Activated naive CD4-positive, alpha-beta T cell treated with anti-CD3 and anti-CD28 coated beads, Interleukin-2, amount 50 U/mL, for 72 hours (primary cell): ENCODE measurements at regions not wholly inside any gene's neighbourhood (a gene's known extent, or its start where the extent isn't known, plus 50 kb on each side); places are given as distances from the start of the nearest gene placed in this dataset.

Source experiments
- ATAC-seq, 2 donors: fragments of 150-1000 bp; cut with Tn5 transposase; 2 replicates each; pipeline ENCODE4 v1.10.0; 2021; ENCODE audit warnings: mild to moderate bottlenecking in 2 of 2, moderate library complexity in 2 of 2
- DNase-seq, 2 donors: peaks; one replicate each; pipeline ENCODE4 v3.0.0; 2021 to 2022; ENCODE audit warnings: low spot score in 2 of 2
- H3K27ac Mint-ChIP-seq, 2 donors: one replicate each; pipeline ENCODE4 v1.8.0; 2022; ENCODE audit warnings: mild to moderate bottlenecking in 2 of 2, mixed read lengths in 2 of 2
- H3K36me3 Mint-ChIP-seq, 2 donors: one replicate each; pipeline ENCODE4 v1.8.0; 2022; ENCODE audit warnings: mixed read lengths in 2 of 2
- H3K9me3 Mint-ChIP-seq, 2 donors: one replicate each; pipeline ENCODE4 v1.8.0; 2022; ENCODE audit warnings: mixed read lengths in 2 of 2

DNA sequence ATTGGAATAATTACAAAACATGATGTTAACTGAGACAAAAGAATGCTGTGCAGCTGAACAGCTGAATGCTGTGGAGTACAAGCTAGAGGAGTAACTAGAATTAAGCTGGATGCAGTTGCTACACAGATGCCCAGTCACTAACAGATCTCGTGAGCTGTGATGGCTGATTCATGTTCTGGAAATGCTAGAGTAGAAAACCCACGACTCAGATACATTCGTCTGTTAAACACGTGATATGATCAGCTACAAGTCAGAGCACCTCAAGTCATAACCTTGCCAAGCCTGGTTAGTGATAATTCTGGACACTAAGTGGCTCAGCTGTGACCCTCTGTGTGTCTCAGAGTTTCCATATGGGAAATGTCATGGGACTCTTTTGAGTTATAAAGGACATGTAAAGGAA lies 89.7 kb upstream of the ESRRG start:
- Mint-ChIP-seq H3K36me3 (no peaks in the 10 kb centered on the region), H3K9me3 (no peaks in the 10 kb centered on the region), H3K27ac (no peak overlapping the region)
- ATAC-seq (no peak), DNase-seq (no peak)

DNA sequence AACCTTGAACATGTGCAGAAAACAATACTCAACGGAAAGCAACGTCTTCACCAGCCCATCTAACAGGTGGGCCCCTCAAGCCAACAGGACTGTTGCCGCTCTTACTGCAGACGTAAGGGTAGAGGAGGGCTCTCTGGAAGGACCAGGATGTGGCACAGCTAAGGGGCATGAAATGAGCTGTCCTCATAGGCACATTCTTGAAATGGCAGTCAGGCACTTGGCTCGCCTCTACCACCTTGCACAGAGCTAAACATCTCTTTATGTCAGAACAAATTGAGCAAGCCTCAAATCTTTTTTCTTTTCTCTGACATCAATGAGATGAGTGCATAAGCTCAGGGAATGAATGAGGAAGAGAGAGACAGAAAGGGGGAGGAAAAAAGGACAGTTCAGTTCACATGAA lies 86.4 kb upstream of the ESRRG start:
- ATAC-seq (no peak), DNase-seq (no peak)
- H3K36me3 Mint-ChIP-seq = no peaks in the 10 kb centered on the region
- no peak overlapping the region for H3K27ac Mint-ChIP-seq
- H3K9me3 Mint-ChIP-seq = peaks cover 0 to 3% of the 10 kb centered on the region in 2 donors

DNA sequence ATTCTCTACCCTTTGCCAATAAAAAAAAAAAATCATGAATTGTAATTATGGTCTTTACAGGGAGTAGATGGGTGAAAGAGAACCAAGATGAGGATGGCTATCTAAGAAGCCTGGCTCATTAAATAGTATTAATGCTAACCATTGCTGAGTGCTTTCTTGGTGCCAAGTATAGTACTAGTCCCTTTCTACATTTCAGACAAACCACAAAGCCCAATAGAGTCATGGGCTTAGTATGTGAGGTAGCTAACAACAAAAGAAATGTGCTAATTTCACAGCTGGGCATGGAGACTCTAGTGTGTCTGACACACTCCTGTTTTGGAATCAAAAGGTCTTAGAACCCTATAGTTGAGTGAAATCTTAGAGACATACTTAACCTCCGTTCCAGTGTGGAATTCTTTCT lies 84.5 kb upstream of the ESRRG start:
- H3K27ac Mint-ChIP-seq = no peak overlapping the region
- peaks cover 0 to 3% of the 10 kb centered on the region in 2 donors for H3K9me3 Mint-ChIP-seq
- ATAC-seq (no peak), DNase-seq (no peak)
- no peaks in the 10 kb centered on the region for H3K36me3 Mint-ChIP-seq

DNA sequence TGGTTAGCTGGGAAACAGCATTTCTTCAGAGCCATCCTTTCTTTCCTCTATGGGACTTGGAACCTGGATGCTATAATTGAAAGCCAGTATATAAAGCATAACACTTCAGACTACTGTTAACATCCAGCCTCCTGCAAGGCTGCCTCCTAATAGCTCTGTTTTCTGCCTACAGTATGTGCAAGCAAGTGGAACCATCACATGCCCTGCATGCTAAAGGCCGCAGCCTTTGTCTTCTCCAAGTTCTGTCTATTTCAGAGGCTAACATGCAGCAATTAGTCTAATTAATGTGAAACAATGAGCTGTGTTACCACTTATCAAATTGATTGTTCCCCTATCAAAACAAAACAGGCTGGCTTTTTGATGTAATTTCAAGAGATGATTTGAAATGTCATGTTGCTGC lies 82.7 kb upstream of the ESRRG start:
- DNase-seq (no peak), ATAC-seq (no peak)
- Mint-ChIP-seq H3K36me3 (no peaks in the 10 kb centered on the region), H3K9me3 (peaks cover 0 to 9% of the 10 kb centered on the region in 2 donors), H3K27ac (no peak overlapping the region)

DNA sequence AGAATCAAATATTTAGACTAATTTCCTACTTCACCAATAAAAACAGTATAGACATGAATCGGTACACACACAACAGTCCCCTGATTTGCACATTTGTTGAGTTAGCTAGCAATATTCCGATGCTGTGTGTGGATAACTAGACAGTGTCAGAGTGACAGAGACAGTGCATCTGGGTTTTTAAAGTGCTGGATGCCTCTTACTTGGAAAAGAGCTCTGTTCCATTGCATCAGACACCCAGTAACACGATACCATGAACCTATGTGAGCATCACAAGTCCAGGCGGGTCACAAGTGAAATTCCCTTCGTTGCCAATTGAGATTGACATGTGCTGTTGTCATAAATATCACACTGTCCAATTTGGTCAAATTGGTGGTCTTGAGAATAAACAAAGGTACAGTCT lies 82.0 kb upstream of the ESRRG start:
- Mint-ChIP-seq H3K36me3 (no peaks in the 10 kb centered on the region), H3K27ac (no peak overlapping the region), H3K9me3 (peaks cover 0 to 9% of the 10 kb centered on the region in 2 donors)
- DNase-seq (no peak), ATAC-seq (no peak)

DNA sequence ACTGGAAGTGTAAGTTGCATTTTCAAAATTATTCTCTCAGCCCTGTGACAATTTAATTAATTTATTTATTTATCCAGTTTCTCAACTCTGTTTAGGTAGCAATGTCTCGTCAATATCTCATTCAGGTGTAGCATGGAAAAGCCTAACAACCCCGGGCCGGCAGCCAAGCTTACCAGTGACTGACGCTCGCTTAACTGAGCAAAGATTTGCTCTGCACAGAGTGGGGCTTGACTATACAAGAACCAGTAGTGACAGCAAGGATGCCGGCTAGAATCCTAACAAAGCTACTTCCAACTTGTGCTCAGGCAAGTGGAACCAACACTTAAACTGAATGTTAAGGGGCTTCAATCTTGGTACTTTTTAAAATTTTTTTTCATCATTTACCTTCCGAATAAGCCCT lies 80.9 kb upstream of the ESRRG start:
- DNase-seq (no peak), ATAC-seq (no peak)
- Mint-ChIP-seq H3K27ac (no peak overlapping the region), H3K9me3 (peaks cover 0 to 9% of the 10 kb centered on the region in 2 donors), H3K36me3 (no peaks in the 10 kb centered on the region)

DNA sequence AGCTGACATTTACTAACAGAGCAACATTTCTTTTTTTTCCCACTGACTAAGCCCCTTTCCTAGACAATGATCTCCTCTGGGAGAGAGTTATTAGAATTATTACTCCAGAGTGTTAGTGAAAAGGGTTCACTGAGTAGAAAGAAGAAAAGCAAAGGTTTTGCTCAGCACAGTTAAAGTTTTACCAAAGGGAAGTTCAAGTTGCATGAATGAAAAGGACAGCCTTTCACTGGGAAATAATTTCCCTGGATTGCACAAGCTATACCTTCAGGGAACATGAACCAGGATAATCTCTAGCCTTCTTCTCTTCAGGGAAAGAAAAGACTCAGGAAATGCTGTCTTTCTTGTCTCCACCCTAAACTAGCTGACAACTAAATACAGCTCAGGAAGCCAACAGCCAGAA lies 71.4 kb upstream of the ESRRG start:
- DNase-seq = no peak
- Mint-ChIP-seq H3K27ac (no peak overlapping the region), H3K9me3 (peaks cover 0 to 3% of the 10 kb centered on the region in 2 donors), H3K36me3 (no peaks in the 10 kb centered on the region)
- no peak for ATAC-seq

DNA sequence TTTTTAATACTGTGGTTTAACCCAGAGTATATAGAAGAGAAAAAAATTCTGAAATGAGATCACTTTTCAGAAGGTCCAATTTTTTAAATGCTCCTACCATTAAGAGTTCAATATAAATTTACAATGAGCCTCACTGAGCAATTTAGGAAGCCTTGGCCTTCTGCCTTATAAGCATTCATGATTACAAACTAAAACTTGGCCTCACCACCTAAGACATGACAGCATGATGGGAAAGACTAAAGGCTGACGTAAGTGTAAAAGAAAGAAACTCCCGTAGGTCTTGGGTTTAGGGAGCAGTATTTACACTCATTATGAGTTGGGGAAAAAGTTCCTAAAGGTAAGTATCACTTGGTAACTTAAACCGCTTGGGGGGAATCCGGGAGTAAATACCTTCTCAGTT lies 70.7 kb upstream of the ESRRG start:
- DNase-seq (no peak), ATAC-seq (no peak)
- Mint-ChIP-seq H3K9me3 (peaks cover 0 to 3% of the 10 kb centered on the region in 2 donors), H3K36me3 (no peaks in the 10 kb centered on the region), H3K27ac (no peak overlapping the region)

DNA sequence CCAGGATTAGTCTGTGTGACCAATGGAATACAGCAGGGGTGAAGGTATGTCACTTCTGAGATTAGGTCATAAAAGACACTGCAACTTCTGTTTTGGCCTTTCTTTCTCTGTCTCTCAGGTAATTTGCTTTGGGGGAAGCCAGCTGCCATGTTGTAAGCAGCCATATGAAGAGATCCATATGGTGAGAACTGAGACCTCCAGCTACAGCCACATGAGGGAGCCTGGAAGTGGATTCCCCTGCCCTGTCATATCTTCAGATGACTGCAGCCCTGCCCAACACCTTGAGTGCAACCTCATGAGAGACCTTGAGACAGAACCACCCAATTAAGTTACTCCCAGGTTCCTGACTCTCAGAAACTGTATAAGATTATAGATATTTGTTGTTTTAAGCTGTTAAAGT lies 70.1 kb upstream of the ESRRG start:
- ATAC-seq = no peak
- Mint-ChIP-seq H3K36me3 (no peaks in the 10 kb centered on the region), H3K27ac (no peak overlapping the region), H3K9me3 (peaks cover 0 to 9% of the 10 kb centered on the region in 2 donors)
- no peak for DNase-seq

DNA sequence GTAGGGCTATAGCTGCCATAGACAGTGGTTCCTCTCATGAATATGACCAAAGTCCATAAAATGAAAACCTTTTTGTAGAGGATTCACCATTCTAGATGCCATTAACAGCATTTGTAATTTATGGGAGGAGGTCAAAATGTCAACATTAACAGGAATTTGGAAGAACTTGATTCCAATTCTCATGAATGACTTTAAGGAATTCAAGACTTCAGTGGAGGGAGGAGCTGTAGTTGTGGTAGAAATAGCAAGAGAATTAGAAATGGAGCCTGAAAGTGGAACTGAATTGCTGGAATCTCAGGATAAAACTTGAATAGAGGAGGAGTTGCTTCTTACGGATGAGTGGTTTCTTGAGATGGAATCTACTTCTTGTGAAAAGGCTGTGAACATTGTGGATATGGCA lies 65.4 kb upstream of the ESRRG start:
- H3K36me3 Mint-ChIP-seq = no peaks in the 10 kb centered on the region
- no peak overlapping the region for H3K27ac Mint-ChIP-seq
- H3K9me3 Mint-ChIP-seq = peaks cover 0 to 8% of the 10 kb centered on the region in 2 donors
- DNase-seq = no peak
- ATAC-seq = no peak

DNA sequence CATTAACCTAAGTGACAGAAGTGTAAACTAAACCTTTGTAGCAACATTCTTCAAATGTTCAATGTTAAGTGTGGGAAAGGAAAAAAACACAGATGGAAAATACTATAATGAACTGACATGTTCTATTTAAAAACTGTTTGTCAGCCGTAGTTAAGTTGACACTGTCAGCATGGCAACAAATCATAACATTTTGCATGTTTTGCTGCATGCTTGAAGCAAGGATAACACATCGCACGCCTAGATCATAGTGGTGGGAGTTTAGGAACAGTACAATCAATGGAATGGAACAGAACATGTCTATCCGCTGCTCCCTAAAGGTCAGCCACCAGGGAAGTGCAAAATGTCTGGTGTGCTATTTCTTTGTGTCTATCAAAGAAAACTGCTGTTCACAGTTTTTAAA lies 62.5 kb upstream of the ESRRG start:
- ATAC-seq = no peak
- no peak for DNase-seq
- no peak overlapping the region for H3K27ac Mint-ChIP-seq
- no peaks in the 10 kb centered on the region for H3K36me3 Mint-ChIP-seq
- peaks cover 0 to 8% of the 10 kb centered on the region in 2 donors for H3K9me3 Mint-ChIP-seq

DNA sequence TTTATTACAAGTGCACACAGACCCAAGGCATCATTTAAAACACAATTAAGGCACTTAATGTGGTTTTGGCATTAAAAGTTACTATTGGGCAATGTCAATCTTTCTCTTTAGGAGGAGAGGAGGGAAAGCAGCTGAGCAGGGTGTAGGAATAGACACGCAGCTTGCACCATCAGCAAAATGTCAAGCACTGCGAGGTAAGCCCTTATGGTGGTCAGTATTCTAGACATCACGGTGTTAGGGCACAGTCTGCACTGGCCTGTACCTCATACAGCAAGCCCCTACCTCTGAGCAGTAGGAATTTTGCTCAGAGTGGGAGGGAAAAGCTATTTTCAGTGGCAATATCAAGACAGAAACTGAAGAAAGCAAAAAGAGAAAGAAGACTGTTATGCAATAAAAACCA lies 62.0 kb upstream of the ESRRG start:
- Mint-ChIP-seq H3K9me3 (peaks cover 0 to 8% of the 10 kb centered on the region in 2 donors), H3K36me3 (no peaks in the 10 kb centered on the region), H3K27ac (no peak overlapping the region)
- ATAC-seq (no peak), DNase-seq (no peak)

DNA sequence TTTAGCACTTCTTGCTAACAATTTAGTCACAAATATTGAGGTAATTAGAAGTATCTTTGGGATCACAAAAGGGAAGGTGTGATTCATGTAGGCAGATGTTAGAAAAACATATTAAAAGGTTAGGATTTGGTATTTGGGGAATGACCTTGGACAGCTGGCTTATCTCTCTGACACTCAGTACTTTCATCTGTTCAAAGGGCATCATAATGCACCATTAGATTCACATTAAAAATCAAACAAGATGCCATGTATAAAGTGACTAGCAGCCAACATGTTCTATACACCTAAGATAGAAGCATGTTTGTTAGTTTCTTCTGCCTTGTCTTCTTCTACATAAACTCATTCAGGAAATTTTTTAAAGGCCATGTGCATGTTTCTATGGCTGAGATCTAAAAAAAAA lies 56.5 kb upstream of the ESRRG start:
- DNase-seq (no peak), ATAC-seq (peak; percentile 21 to 39)
- Mint-ChIP-seq H3K9me3 (peaks cover 15 to 16% of the 10 kb centered on the region in 2 donors), H3K36me3 (no peaks in the 10 kb centered on the region), H3K27ac (no peak overlapping the region)

DNA sequence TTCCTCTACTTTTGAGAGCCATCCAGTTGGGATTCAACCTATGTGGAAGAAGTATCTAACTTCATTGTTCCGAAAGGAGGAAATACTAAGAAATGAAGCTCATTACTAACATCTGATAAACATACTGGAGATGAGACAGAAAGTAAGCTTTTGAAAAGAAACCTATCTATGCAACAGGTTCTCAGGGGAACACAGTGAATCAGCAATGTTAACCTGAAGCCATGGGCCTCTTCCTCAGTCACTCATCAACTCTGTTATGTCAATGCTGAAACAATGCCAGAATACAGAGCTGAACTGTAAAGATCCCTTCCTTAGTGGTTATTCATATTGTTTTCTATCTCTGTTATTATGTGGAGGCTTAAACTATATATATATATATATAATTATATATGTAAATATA lies 55.5 kb upstream of the ESRRG start:
- no peak for DNase-seq
- H3K9me3 Mint-ChIP-seq = peaks cover 15 to 16% of the 10 kb centered on the region in 2 donors
- ATAC-seq = peak; percentile 68 to 70
- H3K36me3 Mint-ChIP-seq = no peaks in the 10 kb centered on the region
- H3K27ac Mint-ChIP-seq = no peak overlapping the region

DNA sequence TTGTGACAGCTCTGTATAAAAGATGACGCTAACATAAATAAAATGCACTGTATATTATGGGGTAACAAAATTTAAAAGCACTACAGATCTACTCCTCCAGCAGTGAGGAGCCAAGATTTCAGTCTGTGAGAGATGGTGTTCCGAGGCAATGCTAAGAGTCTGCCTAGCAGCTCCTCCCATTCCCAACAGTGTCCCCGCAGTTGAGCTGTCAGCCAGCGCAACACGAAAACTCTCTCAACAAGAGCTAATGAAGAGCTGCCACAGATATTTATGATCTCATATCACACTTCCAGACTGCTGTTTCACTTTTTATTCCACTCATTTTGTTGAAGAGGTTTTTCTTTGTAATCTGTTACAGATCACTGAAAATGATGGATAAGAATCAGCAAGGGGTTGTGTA lies 53.9 kb upstream of the ESRRG start:
- Mint-ChIP-seq H3K36me3 (no peaks in the 10 kb centered on the region), H3K9me3 (peaks cover 15 to 16% of the 10 kb centered on the region in 2 donors), H3K27ac (no peak overlapping the region)
- DNase-seq (no peak), ATAC-seq (no peak)
